ENCODE measurements at regions not wholly inside any gene's neighbourhood (a gene's known extent, or its start where the extent isn't known, plus 50 kb on each side); places are given as distances from the start of the nearest gene placed in this dataset.

DNA sequence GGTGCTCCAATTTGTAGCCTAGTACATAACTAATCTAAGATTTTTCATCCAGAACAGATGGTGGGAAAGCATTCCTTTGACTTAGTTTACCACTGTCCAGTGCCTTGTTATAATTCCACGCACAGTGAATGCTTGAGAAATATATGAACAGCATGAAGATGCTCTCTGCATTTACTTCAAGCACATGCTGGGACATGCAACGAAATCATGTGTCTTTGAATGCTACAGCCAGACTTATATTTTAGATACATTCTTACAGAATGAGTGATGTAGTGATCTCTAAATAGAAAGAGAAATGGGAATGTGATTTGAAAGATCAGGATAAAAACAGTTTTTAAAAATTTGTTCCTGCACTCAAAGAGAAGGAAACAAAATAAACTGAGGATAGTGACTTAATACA lies 398.3 kb downstream of the FBXO15 start:
- no peaks in the 10 kb centered on the region for H3K27me3 ChIP-seq (ENCODE audit: control insufficient read depth, insufficient read depth, low read length)
- no peak for DNase-seq (ENCODE audit: low read depth, low spot score)
- H3K27ac ChIP-seq (ENCODE audit: low read depth, low read length), result no peak overlapping the region
- H3K4me3 ChIP-seq (ENCODE audit: low read depth, low read length), result no peak overlapping the region
- TF ChIP-seq, protein P1, sequence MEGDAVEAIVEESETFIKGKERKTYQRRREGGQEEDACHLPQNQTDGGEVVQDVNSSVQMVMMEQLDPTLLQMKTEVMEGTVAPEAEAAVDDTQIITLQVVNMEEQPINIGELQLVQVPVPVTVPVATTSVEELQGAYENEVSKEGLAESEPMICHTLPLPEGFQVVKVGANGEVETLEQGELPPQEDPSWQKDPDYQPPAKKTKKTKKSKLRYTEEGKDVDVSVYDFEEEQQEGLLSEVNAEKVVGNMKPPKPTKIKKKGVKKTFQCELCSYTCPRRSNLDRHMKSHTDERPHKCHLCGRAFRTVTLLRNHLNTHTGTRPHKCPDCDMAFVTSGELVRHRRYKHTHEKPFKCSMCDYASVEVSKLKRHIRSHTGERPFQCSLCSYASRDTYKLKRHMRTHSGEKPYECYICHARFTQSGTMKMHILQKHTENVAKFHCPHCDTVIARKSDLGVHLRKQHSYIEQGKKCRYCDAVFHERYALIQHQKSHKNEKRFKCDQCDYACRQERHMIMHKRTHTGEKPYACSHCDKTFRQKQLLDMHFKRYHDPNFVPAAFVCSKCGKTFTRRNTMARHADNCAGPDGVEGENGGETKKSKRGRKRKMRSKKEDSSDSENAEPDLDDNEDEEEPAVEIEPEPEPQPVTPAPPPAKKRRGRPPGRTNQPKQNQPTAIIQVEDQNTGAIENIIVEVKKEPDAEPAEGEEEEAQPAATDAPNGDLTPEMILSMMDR (IDR thresholded peaks at IDR 0.05; ENCODE audit: low read depth, low read length), result no peak
- ChIA-PET POLR2A (no interaction called here), CTCF (no interaction called here)
- no peaks in the 10 kb centered on the region for H3K9me3 ChIP-seq (ENCODE audit: control insufficient read depth, insufficient read depth, low read length)

DNA sequence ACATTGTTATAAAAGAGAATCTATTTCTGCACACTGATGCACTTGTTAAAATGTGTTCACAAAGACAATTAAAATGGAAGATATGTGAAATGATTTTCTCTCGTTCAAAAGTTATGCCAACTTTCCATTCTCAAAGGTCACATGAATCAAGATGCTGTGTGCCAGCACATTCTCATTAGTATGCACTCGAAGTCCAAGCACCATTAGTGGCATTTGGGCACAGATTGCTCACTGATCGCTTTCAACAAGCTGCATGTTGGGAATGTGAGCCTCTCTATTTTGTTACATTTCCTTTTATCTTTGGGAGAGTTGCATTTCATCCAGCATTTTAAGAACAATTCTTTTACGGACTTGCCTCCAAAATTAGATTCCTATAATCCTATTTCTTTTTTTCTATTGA lies 398.9 kb downstream of the FBXO15 start:
- Histone ChIP-seq H3K27me3 (ENCODE audit: control insufficient read depth, insufficient read depth, low read length) (no peaks in the 10 kb centered on the region), H3K4me3 (ENCODE audit: low read depth, low read length) (no peak overlapping the region), H3K9me3 (ENCODE audit: control insufficient read depth, insufficient read depth, low read length) (no peaks in the 10 kb centered on the region), H3K27ac (ENCODE audit: low read depth, low read length) (no peak overlapping the region)
- DNase-seq (ENCODE audit: low read depth, low spot score), result no peak
- ChIA-PET CTCF (no interaction called here), POLR2A (no interaction called here)
- TF ChIP-seq, protein P1 (IDR thresholded peaks at IDR 0.05; ENCODE audit: low read depth, low read length), result no peak

DNA sequence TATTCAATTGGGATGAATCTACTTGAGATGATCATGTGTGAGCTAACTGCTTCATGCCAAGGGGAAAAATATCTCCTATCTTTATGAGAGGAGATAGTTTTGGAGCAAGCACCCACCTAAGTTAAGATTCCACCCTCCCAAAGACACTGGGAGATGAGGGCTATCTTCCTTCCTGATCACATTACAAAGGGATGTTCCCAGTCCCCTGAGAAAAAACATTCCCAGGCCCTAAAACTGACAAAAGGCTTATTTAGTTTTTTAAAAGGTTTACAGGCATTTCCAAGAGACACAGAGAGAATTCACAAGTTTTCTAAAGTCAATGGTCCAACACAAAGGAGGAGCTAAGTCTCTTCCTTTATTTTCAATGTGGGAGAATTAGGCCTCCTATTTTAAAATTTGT lies 401.5 kb downstream of the FBXO15 start:
- POLR2A ChIA-PET, result no interaction called here
- CTCF ChIA-PET, result interaction anchor here (1.2 to 1.9 kb wide), 3 partner anchors 11 to 96 kb away, joined by 3 to 8 read pairs (median 3); no protein-coding TSS in a partner anchor

DNA sequence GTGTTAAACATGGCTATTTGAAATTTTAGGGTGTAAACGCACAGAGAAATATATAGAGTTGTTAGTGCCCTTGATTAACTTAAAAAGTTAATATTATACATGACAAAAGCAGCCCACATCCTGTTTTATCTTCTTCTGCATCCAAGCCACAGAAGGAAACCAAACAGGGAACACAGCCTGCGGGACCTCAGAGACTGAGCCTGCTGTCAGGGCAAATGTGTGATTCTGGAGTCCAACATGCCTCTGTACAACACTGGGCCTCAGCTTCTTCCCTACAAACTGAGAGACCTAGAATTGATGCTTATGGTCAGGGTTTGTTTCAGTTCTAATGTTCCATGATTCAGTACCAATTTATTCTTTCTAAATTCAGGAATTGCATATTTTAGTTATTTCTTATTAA lies 404.7 kb downstream of the FBXO15 start:
- CTCF ChIA-PET, result no interaction called here
- Histone ChIP-seq H3K4me3 (ENCODE audit: low read depth, low read length) (no peak overlapping the region), H3K27me3 (ENCODE audit: control insufficient read depth, insufficient read depth, low read length) (no peaks in the 10 kb centered on the region), H3K27ac (ENCODE audit: low read depth, low read length) (no peak overlapping the region), H3K9me3 (ENCODE audit: control insufficient read depth, insufficient read depth, low read length) (no peaks in the 10 kb centered on the region)
- POLR2A ChIA-PET, result no interaction called here
- no peak for DNase-seq (ENCODE audit: low read depth, low spot score)
- TF ChIP-seq, protein P1 (IDR thresholded peaks at IDR 0.05; ENCODE audit: low read depth, low read length), result no peak

More for the DNA sequence above, 401.5 kb downstream of the FBXO15 start:
- Histone ChIP-seq H3K4me3 (ENCODE audit: low read depth, low read length) (no peak overlapping the region), H3K27me3 (ENCODE audit: control insufficient read depth, insufficient read depth, low read length) (no peaks in the 10 kb centered on the region), H3K27ac (ENCODE audit: low read depth, low read length) (no peak overlapping the region), H3K9me3 (ENCODE audit: control insufficient read depth, insufficient read depth, low read length) (no peaks in the 10 kb centered on the region)
- no peak for DNase-seq (ENCODE audit: low read depth, low spot score)
- TF ChIP-seq, protein P1 (IDR thresholded peaks at IDR 0.05; ENCODE audit: low read depth, low read length), result no peak

DNA sequence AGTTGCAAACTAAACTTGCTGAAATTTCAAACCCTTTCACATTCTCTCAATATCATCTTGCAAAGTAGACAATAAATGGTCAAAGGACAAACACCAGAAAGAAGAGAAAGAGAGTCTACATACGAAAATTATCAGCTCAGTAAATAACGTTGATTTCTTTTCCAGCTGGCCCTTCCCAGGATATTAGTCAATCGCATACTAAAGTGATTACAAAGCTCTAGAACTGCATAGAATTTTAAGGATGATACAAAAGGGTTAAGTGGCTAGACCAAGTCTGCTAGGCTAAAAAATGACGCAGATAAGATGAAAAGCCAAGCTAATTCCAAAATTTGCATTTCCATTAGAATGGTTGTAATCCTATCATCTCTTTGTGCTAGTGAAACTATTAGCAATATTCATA lies 405.7 kb downstream of the FBXO15 start:
- Histone ChIP-seq H3K27me3 (ENCODE audit: control insufficient read depth, insufficient read depth, low read length) (no peaks in the 10 kb centered on the region), H3K4me3 (ENCODE audit: low read depth, low read length) (no peak overlapping the region), H3K27ac (ENCODE audit: low read depth, low read length) (no peak overlapping the region), H3K9me3 (ENCODE audit: control insufficient read depth, insufficient read depth, low read length) (no peaks in the 10 kb centered on the region)
- peak; percentile 16 for DNase-seq (ENCODE audit: low read depth, low spot score)
- ChIA-PET POLR2A (no interaction called here), CTCF (interaction anchor here (0.7 kb wide), 1 partner anchor 101 kb away, joined by 3 read pairs; no protein-coding TSS in a partner anchor)
- TF ChIP-seq, protein P1 (IDR thresholded peaks at IDR 0.05; ENCODE audit: low read depth, low read length), result no peak
